Ishikawa (cell line): ENCODE measurements at regions not wholly inside any gene's neighbourhood (a gene's known extent, or its start where the extent isn't known, plus 50 kb on each side); places are given as distances from the start of the nearest gene placed in this dataset.

ENCODE experiments used
- CEBPB ChIP-seq: IDR thresholded peaks from 2 replicates; pipeline ENCODE4 v1.6.1; 2012
- CREB1 ChIP-seq: IDR thresholded peaks from 2 replicates; pipeline ENCODE4 v1.6.1; 2012; ENCODE audit warnings: low read depth
- EGR1 ChIP-seq: IDR thresholded peaks from 2 replicates; pipeline ENCODE4 v1.6.1; 2012
- EP300 ChIP-seq: IDR thresholded peaks from 2 replicates; pipeline ENCODE4 v1.6.1; 2012; ENCODE audit warnings: borderline replicate concordance
- FOXM1 ChIP-seq: IDR thresholded peaks from 2 replicates; pipeline ENCODE4 v1.6.1; 2012; ENCODE audit warnings: low read depth, borderline replicate concordance
- MAX ChIP-seq: IDR thresholded peaks from 2 replicates; pipeline ENCODE4 v1.6.1; 2012
- NFIC ChIP-seq: IDR thresholded peaks from 2 replicates; pipeline ENCODE4 v1.6.1; 2012
- RAD21 ChIP-seq: IDR thresholded peaks from 2 replicates; pipeline ENCODE4 v1.6.1; 2012; ENCODE audit warnings: low read depth
- REST ChIP-seq: IDR thresholded peaks from 2 replicates; pipeline ENCODE4 v1.6.1; 2012; ENCODE audit warnings: low read depth, mild to moderate bottlenecking
- TAF1 ChIP-seq: IDR thresholded peaks from 2 replicates; pipeline ENCODE4 v1.6.1; 2012; ENCODE audit warnings: low read depth, mild to moderate bottlenecking
- TCF12 ChIP-seq: IDR thresholded peaks from 2 replicates; pipeline ENCODE4 v1.6.1; 2012; ENCODE audit warnings: low read depth
- USF1 ChIP-seq: IDR thresholded peaks from 2 replicates; pipeline ENCODE4 v1.6.1; 2012
- YY1 ChIP-seq: IDR thresholded peaks from 2 replicates; pipeline ENCODE4 v1.6.1; 2012; ENCODE audit warnings: low read depth

- no peak for TF ChIP-seq REST
- no peak for TF ChIP-seq YY1
- no peak for TF ChIP-seq MAX
- TF ChIP-seq EGR1 = no peak
- no peak for TF ChIP-seq RAD21
- no peak for TF ChIP-seq EP300
- no peak for TF ChIP-seq USF1
- TF ChIP-seq CEBPB = no peak
- TF ChIP-seq TCF12 = no peak
- TF ChIP-seq CREB1 = no peak
- TF ChIP-seq FOXM1 = no peak
- TF ChIP-seq NFIC = no peak
- no peak for TF ChIP-seq TAF1
Measured at GRCh38 chr12:23450810-23451209, 498.7 kb downstream of the SOX5 start.
